ENCODE measurements at regions not wholly inside any gene's neighbourhood (a gene's known extent, or its start where the extent isn't known, plus 50 kb on each side); places are given as distances from the start of the nearest gene placed in this dataset.

- TF ChIP-seq TEAD4 (IDR thresholded peaks at IDR 0.05) = no peak
- TF ChIP-seq EP300 (IDR thresholded peaks at IDR 0.05; ENCODE audit: borderline replicate concordance) = no peak
- no peak for TF ChIP-seq TAF1 (IDR thresholded peaks at IDR 0.05; ENCODE audit: low read depth)
- TF ChIP-seq MAX (IDR thresholded peaks at IDR 0.05) = no peak
- no peak for TF ChIP-seq REST (IDR thresholded peaks at IDR 0.05; ENCODE audit: low read depth)
- TF ChIP-seq RAD21 (IDR thresholded peaks at IDR 0.05; ENCODE audit: low read depth) = no peak
- TF ChIP-seq EGR1 (IDR thresholded peaks at IDR 0.05) = no peak
- TF ChIP-seq NFIC (IDR thresholded peaks at IDR 0.05) = no peak
These were observed 106.2 kb upstream of the CHORDC1 start for GRCh38 chr11:90329043-90329442.

Measured in Ishikawa (cell line).